HG03066 (cell line): ENCODE measurements at regions not wholly inside any gene's neighbourhood (a gene's known extent, or its start where the extent isn't known, plus 50 kb on each side); places are given as distances from the start of the nearest gene placed in this dataset.

Experiments used
- ATAC-seq: cut with Tn5 transposase; IDR thresholded peaks from one replicate; pipeline ENCODE4 v1.9.1; 2021; ENCODE audit warnings: low read depth; ENCODE audit not compliant: unreplicated experiment

DNA sequence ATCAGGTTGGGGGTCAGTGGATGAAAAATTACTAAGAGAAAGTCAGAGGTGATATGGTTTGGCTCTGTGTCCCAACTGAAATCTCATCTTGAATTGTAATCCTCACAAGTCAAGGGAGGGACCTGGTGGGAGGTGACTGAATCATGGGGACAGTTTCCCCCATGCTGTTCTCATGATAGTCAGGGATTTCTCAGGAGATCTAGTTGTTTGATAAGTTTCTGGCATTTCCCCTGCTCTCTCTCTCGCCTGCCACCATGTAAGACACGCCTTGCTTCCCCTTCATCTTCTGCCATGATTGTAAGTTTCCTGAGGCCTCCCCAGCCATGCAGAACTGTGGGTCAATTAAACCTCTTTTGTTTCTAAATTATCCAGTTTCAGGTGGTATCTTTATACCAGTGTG is 945.8 kb upstream of the CRIM1 start:
- ATAC-seq = no peak

- ATAC-seq = no peak
Observed at GRCh38 chr2:35408320-35408719, 947.3 kb upstream of the CRIM1 start.

GRCh38 chr2:35391736-35392442 is 963.7 kb upstream of the CRIM1 start:
- ATAC-seq = no peak

DNA sequence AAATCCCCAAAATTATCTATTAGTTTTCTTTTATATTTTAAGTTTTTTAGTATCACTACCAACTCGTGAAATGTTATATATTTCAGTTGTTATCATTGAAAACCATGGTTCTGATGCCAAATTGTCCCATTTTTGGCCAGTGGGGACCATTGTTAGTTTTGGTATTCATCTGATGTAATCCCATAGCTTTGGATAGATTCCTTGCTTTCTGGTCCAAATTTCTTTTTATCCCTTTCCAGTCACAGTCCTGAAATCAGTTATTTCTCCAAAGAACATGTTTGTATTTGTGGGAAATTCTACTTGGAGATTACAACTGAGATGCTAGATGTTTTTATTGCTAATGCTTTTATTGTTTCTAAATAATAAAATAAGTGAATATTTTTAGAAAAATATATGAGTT is 976.8 kb upstream of the CRIM1 start:
- no peak for ATAC-seq

- ATAC-seq = no peak
Observed at GRCh38 chr2:35374845-35375244, 980.7 kb upstream of the CRIM1 start.

DNA sequence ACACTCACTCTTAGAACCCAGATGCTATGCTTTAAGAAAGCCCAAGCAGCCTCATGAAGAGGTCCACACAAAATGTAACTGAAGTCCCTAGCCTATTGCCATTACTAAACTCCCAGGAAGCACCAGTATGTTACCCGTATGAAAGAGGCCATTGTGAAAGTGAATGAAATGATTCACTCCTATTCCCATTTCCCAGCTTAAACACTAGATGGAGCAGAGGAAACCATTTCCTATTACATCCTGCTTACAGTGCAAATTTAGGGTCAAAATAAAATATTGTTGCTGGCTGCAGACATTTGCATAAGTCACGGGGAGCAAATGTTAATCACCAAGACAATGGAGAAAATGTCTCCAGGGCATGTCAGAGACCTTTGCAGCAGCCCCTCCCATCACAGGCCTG is 989.7 kb upstream of the CRIM1 start:
- ATAC-seq = no peak

- no peak for ATAC-seq
Observed at GRCh38 chr2:35356332-35356731, 999.2 kb upstream of the CRIM1 start.

- no peak for ATAC-seq
Observed at GRCh38 chr2:35355056-35355455, 1000.5 kb upstream of the CRIM1 start.

DNA sequence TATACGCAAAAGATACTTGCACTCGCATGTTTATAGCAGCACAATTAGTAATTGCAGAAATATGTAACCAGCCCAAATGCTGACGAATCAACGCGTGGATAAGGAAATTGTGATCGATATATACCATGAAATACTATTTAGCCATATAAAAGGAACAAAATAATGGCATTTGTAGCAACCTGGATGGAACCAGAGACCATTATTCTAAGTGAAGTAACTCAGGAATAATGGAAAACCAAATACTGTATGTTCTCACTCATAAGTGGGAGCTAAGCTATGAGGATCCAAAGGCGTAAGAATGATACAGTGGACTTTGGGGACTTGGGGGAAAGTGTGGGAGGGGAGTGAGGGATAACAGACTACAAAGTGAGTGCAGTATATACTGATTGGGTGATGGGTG is 1008.0 kb upstream of the CRIM1 start:
- ATAC-seq = no peak

DNA sequence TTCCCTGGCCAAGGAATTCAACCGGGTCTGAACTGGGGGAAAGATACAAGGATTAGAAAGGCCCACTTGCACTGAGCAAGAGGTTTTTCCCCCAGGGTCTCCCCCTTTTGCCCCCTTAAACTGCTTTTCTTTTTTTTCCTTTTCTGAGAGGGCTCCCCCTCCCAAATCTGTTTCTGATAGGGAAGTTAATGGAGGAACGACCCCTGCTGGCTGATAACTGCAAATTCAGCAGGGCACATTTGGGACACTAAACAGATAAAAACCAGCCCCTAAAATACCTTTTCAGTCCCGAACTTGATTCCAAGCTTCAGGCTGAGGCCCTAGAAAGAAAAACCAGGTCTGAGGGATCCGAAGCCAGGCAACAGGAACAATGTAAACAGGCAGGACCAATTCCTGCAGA is 1012.4 kb upstream of the CRIM1 start:
- no peak for ATAC-seq

DNA sequence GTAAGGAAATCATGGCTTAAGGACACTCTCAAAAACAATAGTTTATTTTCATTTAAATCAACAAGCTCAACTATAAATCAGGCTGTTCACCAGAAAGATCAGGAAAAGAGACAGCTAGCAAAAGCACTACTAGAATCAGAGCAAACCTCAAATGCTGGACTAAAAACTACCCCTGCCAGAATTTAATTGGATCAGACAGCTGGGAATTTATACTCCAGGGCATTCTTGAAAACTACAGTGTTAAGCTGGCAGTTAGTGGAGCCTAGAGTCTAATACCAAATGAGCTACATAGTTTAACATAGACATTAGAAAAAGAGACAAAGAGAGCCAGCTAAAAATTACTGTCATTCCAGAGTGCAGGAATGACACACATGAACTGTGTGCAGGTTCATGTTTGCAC is 1016.4 kb upstream of the CRIM1 start:
- ATAC-seq = no peak

DNA sequence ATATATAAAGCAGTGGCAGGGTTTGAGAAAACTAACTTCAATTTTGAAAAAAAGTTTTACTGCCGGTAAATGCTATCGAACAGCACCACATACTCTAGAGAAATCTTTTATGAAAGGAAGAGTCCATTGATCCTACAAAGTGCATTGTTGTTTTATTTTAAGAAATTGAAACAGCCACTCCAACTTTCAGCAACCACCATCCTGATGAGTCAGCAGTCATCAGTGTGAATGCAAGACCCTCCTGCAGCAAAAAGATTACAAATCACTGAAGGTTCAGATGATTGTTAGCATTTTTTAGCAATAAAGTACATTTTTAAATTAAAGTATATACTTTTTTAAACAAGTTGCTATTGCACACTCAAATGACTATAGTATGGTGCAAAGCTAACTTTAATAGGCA is 1017.7 kb upstream of the CRIM1 start:
- ATAC-seq = no peak

- ATAC-seq = no peak
Observed at GRCh38 chr2:35314049-35314448, 1041.5 kb upstream of the CRIM1 start.

DNA sequence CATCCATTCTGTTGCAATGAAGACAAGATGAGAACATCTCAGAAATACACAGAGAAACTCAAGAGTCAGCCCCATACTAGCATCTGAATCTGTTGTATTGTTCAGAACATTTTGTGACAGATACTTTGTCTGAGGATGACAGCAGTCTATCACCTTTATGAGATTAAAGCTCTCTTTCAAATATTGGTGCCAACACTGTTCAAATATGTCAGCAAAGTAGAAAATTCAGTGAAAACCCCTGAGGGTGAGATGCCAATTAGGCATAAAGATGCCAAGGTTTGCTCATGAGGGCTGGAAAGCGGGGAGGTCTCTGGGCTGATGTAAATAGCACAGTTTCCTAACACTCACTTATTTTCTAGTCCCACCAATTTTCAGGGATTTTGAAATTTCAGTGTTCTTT is 1054.2 kb upstream of the CRIM1 start:
- no peak for ATAC-seq

DNA sequence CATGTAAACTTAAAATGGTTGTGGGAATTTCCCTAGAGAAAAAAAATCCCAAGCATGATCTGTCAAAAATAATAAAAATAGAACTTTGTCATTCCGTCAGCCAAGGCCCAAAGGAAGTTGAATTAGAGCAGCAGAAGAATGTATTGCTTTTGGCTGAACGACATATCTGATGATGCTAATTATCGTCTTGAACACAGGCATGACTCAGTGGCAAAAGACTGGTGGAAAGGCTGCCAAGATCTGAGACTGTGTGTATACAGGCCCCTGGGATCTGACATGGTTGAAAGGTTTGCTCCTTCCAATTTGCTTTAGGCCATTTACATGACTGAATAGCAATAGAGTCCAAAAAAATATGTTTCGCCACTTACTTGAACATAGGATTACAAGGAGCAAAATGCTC is 1057.1 kb upstream of the CRIM1 start:
- no peak for ATAC-seq

DNA sequence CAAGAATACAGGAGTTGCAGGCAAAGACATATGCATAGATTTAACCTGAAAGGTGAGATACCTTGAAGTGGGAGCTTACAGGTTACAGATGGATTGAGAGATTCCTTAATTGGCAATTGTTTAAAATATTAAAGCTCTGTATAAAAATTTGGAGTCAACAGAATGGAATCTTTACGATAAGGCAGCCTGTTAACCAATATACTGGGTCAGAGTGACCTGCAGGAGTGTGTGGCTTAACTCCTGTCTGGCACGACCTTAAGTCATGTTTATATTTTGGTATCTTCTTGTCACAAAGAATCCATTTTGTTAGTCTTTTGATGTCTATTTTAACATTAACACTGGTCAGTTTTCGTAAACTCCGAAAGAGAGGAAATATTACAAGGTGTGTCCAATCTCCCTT is 1058.2 kb upstream of the CRIM1 start:
- no peak for ATAC-seq

DNA sequence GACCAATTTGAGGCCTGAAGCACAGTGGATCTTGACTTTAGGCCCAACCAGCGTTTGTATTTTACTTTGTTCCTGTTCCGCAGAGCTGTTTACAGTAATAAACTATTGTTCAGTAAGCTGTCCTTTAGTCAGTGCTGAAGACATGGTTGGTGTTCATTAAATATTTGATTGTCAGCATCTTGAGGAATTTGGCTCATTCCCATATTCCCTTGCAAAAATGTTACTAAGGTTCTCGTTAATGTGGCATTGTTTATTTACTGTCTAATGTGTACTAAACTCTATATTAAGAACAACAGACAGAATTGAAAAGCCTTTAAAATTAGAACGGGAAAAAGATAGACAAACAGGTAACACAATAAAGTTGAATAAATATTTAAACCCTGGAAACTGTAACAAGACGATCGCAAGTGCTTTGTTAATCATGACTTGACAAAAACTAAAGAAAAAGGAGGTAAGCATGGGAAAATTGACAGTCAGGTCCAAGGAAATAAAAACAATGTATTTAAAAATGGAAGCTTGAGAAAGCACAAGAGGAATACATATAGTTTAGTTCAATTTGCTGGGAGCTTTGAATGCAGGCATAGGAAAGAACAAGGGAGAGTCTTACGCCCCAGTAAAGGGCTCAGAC is 1060.8 kb upstream of the CRIM1 start:
- ATAC-seq = no peak

- no peak for ATAC-seq
Observed at GRCh38 chr2:35293261-35293660, 1062.3 kb upstream of the CRIM1 start.

- ATAC-seq = no peak
Observed at GRCh38 chr2:35292199-35292598, 1063.4 kb upstream of the CRIM1 start.

GRCh38 chr2:35281702-35282101 is 1073.9 kb upstream of the CRIM1 start:
- ATAC-seq = no peak

DNA sequence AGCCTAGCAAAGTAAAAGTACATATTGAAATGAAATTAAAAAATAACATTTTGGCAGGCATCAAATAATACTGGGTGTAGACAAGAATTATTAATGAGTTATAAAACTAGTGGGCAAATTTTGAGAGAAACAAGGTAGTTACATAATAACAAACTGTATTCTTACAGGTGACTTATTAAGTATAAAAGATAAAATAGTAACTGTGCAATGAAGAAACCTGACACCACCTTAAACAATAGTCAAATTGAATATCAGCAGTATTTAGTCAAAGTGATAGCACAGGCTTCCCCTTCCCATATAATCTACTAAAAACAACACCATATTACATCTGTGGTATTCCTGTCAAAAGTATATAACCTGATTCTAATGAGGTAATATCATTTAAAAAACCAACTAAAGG is 1099.8 kb upstream of the CRIM1 start:
- no peak for ATAC-seq

DNA sequence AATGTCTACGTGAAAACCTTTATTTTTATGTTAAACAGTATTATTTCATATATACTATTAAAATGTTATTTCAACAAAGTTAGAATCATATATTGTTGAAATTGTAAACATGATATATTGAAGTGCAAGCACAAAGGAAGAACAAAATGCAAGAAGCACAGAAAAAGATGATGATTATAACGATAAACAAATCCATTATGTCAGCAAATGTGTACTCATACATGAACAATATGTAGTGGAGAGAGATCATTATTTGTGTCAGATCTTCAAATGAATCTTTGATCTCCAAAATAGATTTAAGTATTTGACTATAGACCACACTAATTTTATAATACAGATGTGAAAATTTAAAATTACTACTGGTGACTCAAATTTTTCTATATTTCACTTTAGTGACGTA is 1104.4 kb upstream of the CRIM1 start:
- no peak for ATAC-seq

DNA sequence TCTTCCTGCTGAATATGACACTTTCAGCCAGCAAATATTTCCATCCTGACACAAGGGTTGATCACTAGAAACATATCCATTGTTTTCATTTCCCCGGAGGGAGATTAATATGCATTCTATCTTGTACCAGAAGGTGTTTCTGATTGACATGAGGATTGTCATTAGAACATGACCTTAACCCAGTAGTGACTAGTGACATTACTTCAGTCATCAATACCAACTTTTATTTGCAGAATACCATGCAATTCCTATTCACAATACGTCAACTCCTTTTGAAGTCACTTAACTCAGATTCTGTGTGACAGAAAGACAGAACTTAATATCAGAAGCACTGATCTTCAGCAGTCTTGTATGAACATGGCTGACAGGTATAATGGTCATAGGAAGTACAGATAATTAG is 1108.9 kb upstream of the CRIM1 start:
- ATAC-seq = no peak
